Loucy (cell line): ENCODE measurements at regions not wholly inside any gene's neighbourhood (a gene's known extent, or its start where the extent isn't known, plus 50 kb on each side); places are given as distances from the start of the nearest gene placed in this dataset.
"Not testable (repeated sequence)": the region's sequence is repeated elsewhere in the genome, so short reads cannot be mapped to it uniquely, and the experiment has no call there.

Experiments
- H2AFZ ChIP-seq: fragments of 200-600 bp; sonication (generic); 2 replicates; pipeline ENCODE4 v1.6.0; 2016; ENCODE audit warnings: antibody characterized with exemption, mild to moderate bottlenecking, low read length, moderate library complexity
- H3F3A ChIP-seq: fragments of 200-600 bp; 2 replicates; pipeline ENCODE4 v1.6.0; 2016; ENCODE audit warnings: antibody characterized with exemption, low read depth, mild to moderate bottlenecking
- H3K27me3 ChIP-seq: fragments of 200-600 bp; sonication (generic); 2 replicates; pipeline ENCODE4 v1.6.1; 2014; ENCODE audit warnings: low read length, mild to moderate bottlenecking; ENCODE audit not compliant: insufficient read depth, poor library complexity, severe bottlenecking
- H3K36me3 ChIP-seq: fragments of 200-600 bp; sonication (generic); 2 replicates; pipeline ENCODE4 v1.6.1; 2016; ENCODE audit warnings: low read length; ENCODE audit not compliant: insufficient read depth
- H3K4me1 ChIP-seq: fragments of 200-600 bp; sonication (generic); 2 replicates; pipeline ENCODE4 v1.5.1; 2014; ENCODE audit warnings: low read length, mild to moderate bottlenecking; ENCODE audit not compliant: insufficient read depth, poor library complexity, severe bottlenecking
- H3K4me2 ChIP-seq: fragments of 200-600 bp; sonication (generic); 2 replicates; pipeline ENCODE4 v1.6.0; 2014; ENCODE audit warnings: antibody characterized with exemption, low read length, low read depth, mild to moderate bottlenecking; ENCODE audit not compliant: poor library complexity, severe bottlenecking
- H3K4me3 ChIP-seq: fragments of 200-600 bp; sonication (generic); 2 replicates; pipeline ENCODE4 v1.5.1; 2014; ENCODE audit warnings: low read length, mild to moderate bottlenecking, mixed read lengths; ENCODE audit not compliant: poor library complexity, severe bottlenecking
- H3K79me2 ChIP-seq: fragments of 200-600 bp; sonication (generic); 2 replicates; pipeline ENCODE4 v1.6.1; 2014; ENCODE audit warnings: low read length; ENCODE audit not compliant: insufficient read depth
- H3K9ac ChIP-seq: fragments of 200-600 bp; sonication (generic); 2 replicates; pipeline ENCODE4 v1.6.0; 2014; ENCODE audit warnings: mild to moderate bottlenecking, low read depth, low read length, moderate library complexity; ENCODE audit not compliant: poor library complexity, severe bottlenecking
- H3K9me2 ChIP-seq: fragments of 200-600 bp; sonication (generic); replicated peaks from 2 replicates; pipeline ENCODE4 v1.6.1; 2016; ENCODE audit warnings: low read depth, low read length, mixed read lengths
- H3K9me3 ChIP-seq: fragments of 200-600 bp; sonication (generic); 2 replicates; pipeline ENCODE4 v1.6.1; 2014; ENCODE audit warnings: mild to moderate bottlenecking, antibody characterized with exemption, low read length, low read depth; ENCODE audit not compliant: insufficient read depth
- H4K20me1 ChIP-seq: fragments of 200-600 bp; sonication (generic); 2 replicates; pipeline ENCODE4 v1.6.0; 2014; ENCODE audit warnings: antibody characterized with exemption, low read length, mild to moderate bottlenecking; ENCODE audit not compliant: insufficient read depth, poor library complexity, severe bottlenecking
- CTCF ChIP-seq: fragments of 200-600 bp; sonication (generic); conservative IDR thresholded peaks from 2 replicates; pipeline ENCODE4 v1.5.1; 2014; ENCODE audit warnings: mild to moderate bottlenecking, antibody characterized with exemption, low read length
- EZH2phosphoT487 ChIP-seq: fragments of 200-600 bp; IDR thresholded peaks from 2 replicates; pipeline ENCODE4 v1.6.1; 2018; ENCODE audit warnings: antibody characterized with exemption, mild to moderate bottlenecking, moderate library complexity, borderline replicate concordance

- H3K4me2 ChIP-seq = no peak overlapping the region
- no peak overlapping the region for H3K9ac ChIP-seq
- no peaks in the 10 kb centered on the region for H3F3A ChIP-seq
- no peaks in the 10 kb centered on the region for H4K20me1 ChIP-seq
- H3K27me3 ChIP-seq = no peaks in the 10 kb centered on the region
- H3K9me3 ChIP-seq = no peaks in the 10 kb centered on the region
- H3K4me1 ChIP-seq = no peaks in the 10 kb centered on the region
- no peaks in the 10 kb centered on the region for H3K79me2 ChIP-seq
- no peaks in the 10 kb centered on the region for H3K9me2 ChIP-seq
- H3K36me3 ChIP-seq = no peaks in the 10 kb centered on the region
- TF ChIP-seq CTCF (no peak), EZH2phosphoT487 (no peak)
- no peak overlapping the region for H3K4me3 ChIP-seq
- H2AFZ ChIP-seq = no peak overlapping the region
Observed at GRCh38 chr18:51568151-51568550, 370.7 kb upstream of the MEX3C start.

GRCh38 chr18:51569153-51569552 lies 371.7 kb upstream of the MEX3C start:
- Histone ChIP-seq H3K9me3 (no peaks in the 10 kb centered on the region), H3K9ac (no peak overlapping the region), H4K20me1 (no peaks in the 10 kb centered on the region), H3K36me3 (no peaks in the 10 kb centered on the region), H3K4me3 (no peak overlapping the region), H3K27me3 (no peaks in the 10 kb centered on the region), H2AFZ (no peak overlapping the region), H3K9me2 (no peaks in the 10 kb centered on the region), H3F3A (no peaks in the 10 kb centered on the region), H3K79me2 (no peaks in the 10 kb centered on the region), H3K4me1 (no peaks in the 10 kb centered on the region), H3K4me2 (no peak overlapping the region)
- no peak for TF ChIP-seq EZH2phosphoT487
- no peak for TF ChIP-seq CTCF

GRCh38 chr18:51569561-51569960 lies 372.1 kb upstream of the MEX3C start:
- no peak overlapping the region for H3K9ac ChIP-seq
- no peaks in the 10 kb centered on the region for H4K20me1 ChIP-seq
- no peak overlapping the region for H2AFZ ChIP-seq
- no peaks in the 10 kb centered on the region for H3K9me3 ChIP-seq
- H3F3A ChIP-seq = no peaks in the 10 kb centered on the region
- H3K4me3 ChIP-seq = no peak overlapping the region
- no peaks in the 10 kb centered on the region for H3K36me3 ChIP-seq
- H3K27me3 ChIP-seq = no peaks in the 10 kb centered on the region
- H3K4me1 ChIP-seq = no peaks in the 10 kb centered on the region
- H3K79me2 ChIP-seq = no peaks in the 10 kb centered on the region
- H3K4me2 ChIP-seq = no peak overlapping the region
- H3K9me2 ChIP-seq = no peaks in the 10 kb centered on the region
- TF ChIP-seq CTCF (no peak), EZH2phosphoT487 (no peak)

- H3F3A ChIP-seq, H3K36me3 ChIP-seq, H3K9me3 ChIP-seq, H4K20me1 ChIP-seq, H3K27me3 ChIP-seq, H3K9me2 ChIP-seq, H3K4me2 ChIP-seq, H3K4me1 ChIP-seq, H2AFZ ChIP-seq, H3K9ac ChIP-seq, H3K4me3 ChIP-seq, H3K79me2 ChIP-seq: not testable (repeated sequence)
Observed at GRCh38 chr18:51570071-51570470, 372.6 kb upstream of the MEX3C start.

GRCh38 chr18:51573886-51574285 lies 376.4 kb upstream of the MEX3C start:
- not testable (repeated sequence) for H3K27me3 ChIP-seq, H3K4me2 ChIP-seq, H3K9ac ChIP-seq, H3K79me2 ChIP-seq, H2AFZ ChIP-seq, H4K20me1 ChIP-seq, H3K9me3 ChIP-seq, H3K4me3 ChIP-seq, H3K36me3 ChIP-seq, H3K9me2 ChIP-seq, H3F3A ChIP-seq, H3K4me1 ChIP-seq
